HG03521 (cell line): ENCODE measurements at regions not wholly inside any gene's neighbourhood (a gene's known extent, or its start where the extent isn't known, plus 50 kb on each side); places are given as distances from the start of the nearest gene placed in this dataset.

Source experiments
- ATAC-seq: cut with Tn5 transposase; IDR thresholded peaks from one replicate; pipeline ENCODE4 v1.9.1; 2021; ENCODE audit warnings: mild to moderate bottlenecking, moderate library complexity; ENCODE audit not compliant: unreplicated experiment

DNA sequence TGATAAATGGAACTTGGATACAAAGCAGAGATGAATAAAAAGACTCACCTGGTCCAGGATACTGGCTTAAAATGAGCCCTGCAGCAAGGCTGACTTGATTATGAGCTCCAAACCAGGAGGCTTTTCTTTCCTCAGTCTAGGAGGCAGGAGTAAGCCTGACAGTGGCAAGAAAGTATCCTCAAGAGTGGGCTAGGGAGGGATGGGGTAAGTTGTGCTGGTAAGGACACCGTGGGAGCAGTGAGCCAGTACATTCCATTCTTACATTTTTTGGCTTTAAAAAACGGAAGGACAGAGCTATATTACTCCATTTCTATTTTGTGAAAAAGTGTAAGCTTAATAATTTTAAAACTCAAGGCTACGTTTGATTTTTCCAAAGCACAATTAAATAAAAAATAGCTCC lies 187.1 kb upstream of the DDI1 start:
- no peak for ATAC-seq

DNA sequence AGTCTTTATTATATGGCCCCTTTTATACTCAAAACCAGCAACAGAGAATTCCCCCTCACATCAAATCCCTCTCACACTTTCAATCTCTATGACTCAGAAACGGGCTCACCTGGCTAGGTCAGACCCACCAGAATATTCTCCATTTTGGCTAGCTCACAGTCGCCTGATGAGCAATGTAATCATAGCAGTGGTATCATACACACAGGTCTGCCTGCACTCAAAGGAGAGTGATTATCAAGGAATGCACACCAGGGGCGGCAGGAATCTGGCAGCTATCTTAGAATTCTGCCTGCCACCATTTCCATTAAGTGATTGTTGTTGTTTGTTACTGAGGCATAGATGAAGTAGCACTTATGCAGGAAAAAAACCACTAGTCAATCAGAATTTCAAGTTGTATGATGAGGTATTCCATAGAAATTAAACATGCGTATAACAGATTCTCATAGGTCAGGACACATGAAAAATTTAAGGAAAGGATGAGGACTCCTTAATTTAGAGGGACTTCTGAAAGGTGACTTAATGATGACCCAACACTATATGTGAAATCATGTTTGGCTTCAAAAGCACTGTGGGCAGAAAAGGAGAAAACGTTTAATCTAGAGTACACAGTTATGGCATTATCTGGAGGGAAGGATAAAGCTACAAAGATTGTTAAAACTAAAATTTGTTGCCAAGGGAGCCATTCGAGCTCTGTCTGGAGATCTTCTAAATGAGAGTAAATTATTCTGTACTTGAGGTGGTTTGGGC lies 185.8 kb upstream of the DDI1 start:
- ATAC-seq = no peak

DNA sequence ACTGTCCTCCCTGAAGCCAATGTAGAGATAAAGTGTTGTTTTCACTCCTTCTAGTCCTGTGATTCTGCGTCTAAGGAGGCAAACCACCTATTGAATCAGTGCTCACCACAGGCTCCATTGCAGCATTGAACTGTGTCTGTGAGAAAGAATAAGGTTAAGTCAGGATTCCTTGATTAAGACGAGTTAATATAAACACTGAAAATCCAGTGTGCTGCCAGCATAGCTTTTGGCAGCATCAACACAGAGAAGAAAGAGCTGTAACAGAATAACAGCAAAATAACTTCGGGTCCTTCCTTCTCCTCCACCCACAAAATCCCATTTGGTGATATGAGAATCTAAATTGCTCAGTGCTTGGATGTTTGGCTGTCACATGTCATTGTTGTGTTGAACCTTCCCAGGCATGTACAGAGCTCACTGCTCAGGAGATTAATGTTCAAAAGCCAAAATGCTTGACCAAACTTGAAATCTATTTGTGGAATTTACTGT lies 185.2 kb upstream of the DDI1 start:
- no peak for ATAC-seq
